ENCODE measurements at regions not wholly inside any gene's neighbourhood (a gene's known extent, or its start where the extent isn't known, plus 50 kb on each side); places are given as distances from the start of the nearest gene placed in this dataset.

- DNase-seq (ENCODE audit: low spot score), result no peak
- Histone ChIP-seq H3K27ac (ENCODE audit: low read depth, low read length, poor library complexity, severe bottlenecking) (no peak overlapping the region), H3K4me1 (ENCODE audit: insufficient read depth, low read length, poor library complexity, severe bottlenecking) (no peaks in the 10 kb centered on the region), H3K4me3 (ENCODE audit: low read depth, low read length, poor library complexity, severe bottlenecking) (no peak overlapping the region), H3K27me3 (replicated peaks; ENCODE audit: insufficient read depth, low read depth, low read length, poor library complexity) (no peaks in the 10 kb centered on the region), H3K36me3 (ENCODE audit: insufficient read depth, low read length, poor library complexity, severe bottlenecking) (no peaks in the 10 kb centered on the region), H3K9me3 (ENCODE audit: low read depth, low read length, poor library complexity, severe bottlenecking) (no peaks in the 10 kb centered on the region)
- TF ChIP-seq EZH2 (IDR thresholded peaks at IDR 0.05; ENCODE audit: borderline replicate concordance, low read depth, low read length, poor library complexity, severe bottlenecking) (no peak), CTCF (conservative IDR thresholded peaks at IDR 0.05; ENCODE audit: low read depth, low read length) (no peak)
- ChIA-PET CTCF (no interaction called here), POLR2A (ENCODE audit: low non-redundant PET) (no interaction called here)
- no TSS peak for BruUV-seq (replicated peaks)
- intact Hi-C loops (cut with micrococcal nuclease; ENCODE audit: unreplicated experiment), result no loop called here
Measured at GRCh38 chr12:92556141-92556540, 146.6 kb upstream of the PLEKHG7 start.

GRCh38 chr12:92554158-92555073 lies 148.4 kb upstream of the PLEKHG7 start:
- no peak overlapping the region for H3K27ac ChIP-seq (ENCODE audit: low read depth, low read length, poor library complexity, severe bottlenecking)
- intact Hi-C loops (cut with micrococcal nuclease; ENCODE audit: unreplicated experiment), result no loop called here
- DNase-seq (ENCODE audit: low spot score), result no peak
- ChIA-PET CTCF (no interaction called here), POLR2A (ENCODE audit: low non-redundant PET) (no interaction called here)
- no peaks in the 10 kb centered on the region for H3K27me3 ChIP-seq (replicated peaks; ENCODE audit: insufficient read depth, low read depth, low read length, poor library complexity)
- H3K4me3 ChIP-seq (ENCODE audit: low read depth, low read length, poor library complexity, severe bottlenecking), result no peak overlapping the region
- H3K36me3 ChIP-seq (ENCODE audit: insufficient read depth, low read length, poor library complexity, severe bottlenecking), result no peaks in the 10 kb centered on the region
- no TSS peak for BruUV-seq (replicated peaks)
- no peak for TF ChIP-seq EZH2 (IDR thresholded peaks at IDR 0.05; ENCODE audit: borderline replicate concordance, low read depth, low read length, poor library complexity, severe bottlenecking)
- TF ChIP-seq CTCF (conservative IDR thresholded peaks at IDR 0.05; ENCODE audit: low read depth, low read length), result no peak
- no peaks in the 10 kb centered on the region for H3K9me3 ChIP-seq (ENCODE audit: low read depth, low read length, poor library complexity, severe bottlenecking)
- H3K4me1 ChIP-seq (ENCODE audit: insufficient read depth, low read length, poor library complexity, severe bottlenecking), result no peaks in the 10 kb centered on the region

- H3K36me3 ChIP-seq (ENCODE audit: insufficient read depth, low read length, poor library complexity, severe bottlenecking), result no peaks in the 10 kb centered on the region
- intact Hi-C loops (cut with micrococcal nuclease; ENCODE audit: unreplicated experiment), result no loop called here
- BruUV-seq (replicated peaks), result no TSS peak
- H3K27me3 ChIP-seq (replicated peaks; ENCODE audit: insufficient read depth, low read depth, low read length, poor library complexity), result no peaks in the 10 kb centered on the region
- no peak overlapping the region for H3K27ac ChIP-seq (ENCODE audit: low read depth, low read length, poor library complexity, severe bottlenecking)
- ChIA-PET POLR2A (ENCODE audit: low non-redundant PET) (no interaction called here), CTCF (no interaction called here)
- no peaks in the 10 kb centered on the region for H3K4me1 ChIP-seq (ENCODE audit: insufficient read depth, low read length, poor library complexity, severe bottlenecking)
- no peak for DNase-seq (ENCODE audit: low spot score)
- H3K4me3 ChIP-seq (ENCODE audit: low read depth, low read length, poor library complexity, severe bottlenecking), result no peak overlapping the region
- no peak for TF ChIP-seq EZH2 (IDR thresholded peaks at IDR 0.05; ENCODE audit: borderline replicate concordance, low read depth, low read length, poor library complexity, severe bottlenecking)
- TF ChIP-seq CTCF (conservative IDR thresholded peaks at IDR 0.05; ENCODE audit: low read depth, low read length), result no peak
- no peaks in the 10 kb centered on the region for H3K9me3 ChIP-seq (ENCODE audit: low read depth, low read length, poor library complexity, severe bottlenecking)
Measured at GRCh38 chr12:92553389-92553788, 149.4 kb upstream of the PLEKHG7 start.

Data from A673 (cell line).